CD4-positive, alpha-beta T cell treated with Interleukin-17A for 4 hours (primary cell): ENCODE measurements at regions not wholly inside any gene's neighbourhood (a gene's known extent, or its start where the extent isn't known, plus 50 kb on each side); places are given as distances from the start of the nearest gene placed in this dataset.
"Not testable (repeated sequence)": the region's sequence is repeated elsewhere in the genome, so short reads cannot be mapped to it uniquely, and the experiment has no call there.

Experiments
- DNase-seq: peaks from one replicate; pipeline ENCODE4 v3.0.0-alpha.2; 2020; ENCODE audit warnings: mixed read lengths

DNA sequence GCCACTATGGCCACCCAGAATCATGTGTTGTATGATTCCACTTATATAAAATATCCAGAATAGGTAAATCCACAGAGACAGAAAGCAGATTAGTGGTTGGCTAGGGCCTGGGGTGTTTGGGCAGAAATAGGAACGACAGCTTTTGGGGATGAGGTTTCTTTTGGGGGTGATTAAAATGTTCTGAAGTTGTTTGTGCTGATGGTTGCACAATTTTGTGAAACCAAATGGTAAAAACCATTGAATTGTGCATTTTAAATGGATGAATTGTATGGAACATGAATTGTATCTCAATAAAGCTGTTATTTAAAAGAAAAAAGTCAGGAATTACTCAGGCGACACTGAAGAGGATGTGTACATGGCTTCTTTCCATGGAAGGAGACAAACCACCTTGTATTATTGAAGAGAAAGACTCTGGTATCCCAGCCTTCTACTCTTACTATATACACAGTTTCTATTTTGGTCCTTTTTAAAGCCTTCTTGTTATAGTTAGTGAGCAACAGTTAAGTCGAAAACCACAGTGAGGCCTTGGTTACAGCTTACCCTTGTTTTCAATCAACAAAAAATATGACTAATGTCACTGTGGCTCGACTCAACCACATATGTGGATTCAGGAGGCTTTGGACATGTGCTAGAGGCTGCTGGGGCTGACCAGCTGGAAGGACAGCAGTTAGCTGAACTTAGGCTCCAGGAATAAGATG lies 57.1 kb upstream of the KMT2E start:
- peak; percentile 10 for DNase-seq

DNA sequence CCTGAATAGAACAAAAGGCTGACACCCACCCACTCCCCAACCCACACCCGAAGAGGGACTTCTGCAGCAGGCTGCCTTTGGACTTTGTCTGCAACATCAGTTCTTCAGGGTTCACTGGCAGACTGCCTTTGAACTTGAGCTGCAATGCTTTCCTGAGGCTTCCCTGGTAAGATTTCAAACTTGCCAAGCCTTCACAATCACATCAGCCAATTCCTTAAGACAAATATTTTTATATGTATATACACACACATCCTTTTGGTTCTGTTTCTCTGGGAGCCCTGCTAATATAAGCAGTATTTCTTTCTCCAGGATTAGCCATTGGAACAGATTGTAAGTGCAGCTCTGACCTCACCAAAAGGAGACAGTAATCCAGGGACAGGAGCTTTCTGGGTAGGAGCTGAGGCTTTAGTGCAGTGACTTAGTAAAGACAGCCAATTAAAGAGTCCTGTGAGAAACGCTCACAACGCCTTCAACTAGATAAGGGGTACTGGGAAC lies 55.6 kb upstream of the KMT2E start:
- no peak for DNase-seq

DNA sequence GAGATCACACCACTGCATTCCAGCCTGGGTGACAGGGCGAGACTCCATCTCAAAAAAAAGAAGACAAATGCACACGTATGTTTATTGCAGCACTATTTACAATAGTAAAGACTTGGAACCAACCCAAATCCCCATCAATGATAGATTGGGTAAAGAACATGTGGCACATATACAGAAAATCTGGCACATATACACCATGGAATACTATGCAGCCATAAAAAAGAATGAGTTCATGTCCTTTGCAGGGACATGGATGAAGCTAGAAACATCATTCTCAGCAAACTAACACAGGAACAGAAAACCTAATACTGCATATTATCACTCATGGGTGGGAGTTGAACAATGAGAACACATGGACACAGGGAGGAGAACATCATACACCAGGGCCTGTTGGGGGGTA lies 54.5 kb upstream of the KMT2E start:
- DNase-seq, result not testable (repeated sequence)

DNA sequence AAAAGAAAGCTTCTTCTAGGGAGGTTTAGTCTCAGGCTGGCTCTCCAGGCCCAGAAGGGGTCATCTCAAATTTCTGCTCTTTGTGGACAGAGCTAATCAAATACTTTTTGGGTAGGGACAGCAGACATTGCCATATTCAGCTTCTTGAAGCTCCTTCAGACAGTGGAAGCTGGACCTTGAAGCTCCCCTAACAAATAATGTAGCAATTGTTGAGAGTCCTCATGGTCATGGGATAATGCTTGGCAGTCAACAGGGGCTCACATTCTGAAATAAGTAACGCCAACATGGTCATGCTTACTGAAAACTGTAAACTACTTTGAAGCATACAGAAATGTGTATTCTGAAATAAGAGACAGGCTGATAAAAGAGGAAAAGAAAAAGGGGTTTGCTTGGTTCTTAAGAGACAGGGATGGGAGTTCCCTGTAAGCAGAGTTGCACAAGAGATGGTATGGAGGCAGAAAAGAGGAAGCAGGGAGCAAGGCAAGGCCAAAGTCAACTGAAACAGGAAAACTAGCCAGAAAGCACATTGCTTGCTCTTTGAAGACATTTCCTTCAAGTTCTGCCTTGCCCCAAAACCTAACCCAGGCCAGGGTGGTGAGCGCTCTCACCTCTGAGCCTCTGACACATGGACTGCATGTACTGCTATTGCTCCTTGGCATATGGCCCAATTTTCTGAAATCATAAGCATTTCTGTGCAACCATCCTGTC lies 53.1 kb upstream of the KMT2E start:
- no peak for DNase-seq

DNA sequence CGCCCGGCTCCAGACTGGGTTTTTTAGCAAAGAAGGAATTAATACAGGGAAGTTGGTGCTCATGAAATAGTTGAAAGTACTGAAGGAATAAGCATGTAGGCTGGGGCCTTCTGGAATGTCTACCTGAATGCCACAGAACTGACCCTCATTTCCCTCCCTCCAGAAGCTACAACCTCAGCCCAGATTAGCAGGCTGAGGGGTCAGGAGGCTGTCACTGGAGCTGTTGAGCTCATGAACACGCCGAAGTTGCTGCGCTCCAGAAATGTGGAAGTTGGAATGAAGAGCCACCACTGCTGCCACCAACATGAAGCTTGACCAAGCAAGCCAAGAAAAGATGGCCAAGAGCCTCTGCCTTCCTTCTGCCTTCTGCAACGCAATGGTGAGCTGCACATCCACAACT lies 52.2 kb upstream of the KMT2E start:
- no peak for DNase-seq

DNA sequence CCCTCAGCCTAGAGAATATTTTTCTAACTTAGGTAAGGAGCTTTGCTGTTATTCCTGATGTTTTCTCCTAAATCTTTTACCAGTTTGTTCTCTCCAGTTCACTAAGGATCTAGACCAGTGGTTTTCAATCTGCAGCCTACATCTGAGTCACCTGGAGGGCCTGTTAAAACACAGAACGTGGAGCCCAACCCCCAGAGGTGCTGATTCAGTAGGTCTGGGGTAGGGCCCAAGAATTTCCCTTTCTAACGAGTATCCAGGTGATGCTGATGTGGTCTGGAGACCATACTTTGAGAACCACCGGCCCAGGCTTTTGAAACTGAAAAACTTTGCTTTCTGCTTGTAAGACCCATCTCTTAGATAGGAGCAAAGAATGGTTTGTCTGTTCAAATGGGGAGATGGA lies 51.2 kb upstream of the KMT2E start:
- DNase-seq, result peak; percentile 12

DNA sequence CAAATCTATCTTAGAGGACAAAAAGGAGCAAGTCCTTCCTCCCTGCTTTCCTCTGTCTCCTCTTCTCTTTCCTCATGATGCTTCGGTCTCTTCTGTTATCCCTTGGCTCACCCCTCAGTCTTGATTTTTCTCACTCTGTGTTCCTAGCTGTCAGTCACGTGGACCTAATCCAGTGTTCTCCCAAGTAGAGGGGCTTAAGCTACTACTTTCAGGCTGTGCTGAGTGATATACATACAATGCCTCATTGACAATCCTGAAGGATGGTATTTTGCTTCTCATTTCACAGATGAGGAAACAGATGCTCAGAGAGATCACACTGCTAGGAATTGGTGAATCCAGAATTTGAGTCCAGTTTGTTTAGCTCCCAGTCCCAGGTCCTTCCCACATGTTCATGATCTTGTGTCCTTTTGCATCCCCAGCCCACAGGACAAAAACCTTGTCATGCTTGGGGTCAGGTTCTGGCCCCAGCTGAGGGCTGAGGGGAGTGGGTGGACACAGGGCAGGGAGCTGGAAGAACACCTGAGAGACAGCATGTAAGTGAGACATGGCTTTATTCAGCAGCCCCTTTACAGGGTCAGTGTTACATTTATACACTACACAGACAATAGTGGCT lies 50.5 kb upstream of the KMT2E start:
- DNase-seq, result no peak

DNA sequence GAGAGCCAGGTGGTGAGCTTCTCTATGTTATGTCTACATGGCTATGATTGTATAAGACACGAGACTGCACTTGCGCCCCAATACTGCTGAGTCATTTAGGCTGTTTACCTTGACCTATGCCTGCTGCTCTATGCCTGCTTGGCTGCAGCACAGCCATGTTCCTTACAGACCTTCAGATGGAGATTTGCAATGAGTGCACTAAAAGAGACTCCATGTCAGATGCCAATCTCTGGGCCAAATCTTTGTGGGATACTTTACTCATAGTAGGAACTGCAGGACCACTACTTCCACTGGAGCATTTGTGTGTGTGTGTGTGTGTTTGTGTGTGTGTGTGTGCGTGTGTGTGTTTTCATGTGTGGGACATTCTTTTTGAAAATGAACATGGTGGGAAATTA lies 50.0 kb upstream of the KMT2E start:
- DNase-seq, result no peak
